Parathyroid adenoma (tissue), 2 donors: ENCODE measurements at regions not wholly inside any gene's neighbourhood (a gene's known extent, or its start where the extent isn't known, plus 50 kb on each side); places are given as distances from the start of the nearest gene placed in this dataset.
"Not testable (repeated sequence)": the region's sequence is repeated elsewhere in the genome, so short reads cannot be mapped to it uniquely, and the experiment has no call there.

Source experiments
- H2AFZ ChIP-seq: fragments of 300-600 bp; sonication (generic); one replicate; pipeline ENCODE4 v1.7.0; 2017; ENCODE audit warnings: antibody characterized with exemption, mild to moderate bottlenecking
- H3K27ac ChIP-seq: fragments of 300-600 bp; sonication (generic); one replicate; pipeline ENCODE4 v1.7.0; 2017
- H3K27me3 ChIP-seq: fragments of 300-600 bp; sonication (generic); one replicate; pipeline ENCODE4 v1.7.0; 2017; ENCODE audit warnings: low read length; ENCODE audit not compliant: control insufficient read depth, insufficient read depth
- H3K36me3 ChIP-seq: fragments of 300-600 bp; sonication (generic); one replicate; pipeline ENCODE4 v1.7.0; 2017; ENCODE audit warnings: low read length; ENCODE audit not compliant: control insufficient read depth, insufficient read depth
- H3K4me1 ChIP-seq: fragments of 300-600 bp; sonication (generic); one replicate; pipeline ENCODE4 v1.7.0; 2017; ENCODE audit warnings: control low read depth
- H3K4me2 ChIP-seq: fragments of 300-600 bp; sonication (generic); one replicate; pipeline ENCODE4 v1.7.0; 2017; ENCODE audit warnings: low read length
- H3K4me3 ChIP-seq: fragments of 300-600 bp; sonication (generic); one replicate; pipeline ENCODE4 v1.7.0; 2017; ENCODE audit warnings: low read depth, low read length
- H3K79me2 ChIP-seq: fragments of 300-600 bp; sonication (generic); one replicate; pipeline ENCODE4 v1.7.0; 2017; ENCODE audit warnings: control low read depth
- H3K9ac ChIP-seq: fragments of 300-600 bp; sonication (generic); one replicate; pipeline ENCODE4 v1.7.0; 2017; ENCODE audit warnings: mild to moderate bottlenecking
- H3K9me3 ChIP-seq: fragments of 300-600 bp; sonication (generic); one replicate; pipeline ENCODE4 v1.7.0; 2017; ENCODE audit warnings: low read length; ENCODE audit not compliant: control insufficient read depth
- TF ChIP-seq, protein P1 (sequence below): fragments of 300-600 bp; sonication (generic); IDR thresholded peaks from one replicate; pipeline ENCODE4 v1.7.0; 2017; ENCODE audit warnings: antibody characterized with exemption, mild to moderate bottlenecking
- donor health status: primary hyperparathyroidism.

- no peak overlapping the region for H3K4me3 ChIP-seq
- TF ChIP-seq, protein P1, sequence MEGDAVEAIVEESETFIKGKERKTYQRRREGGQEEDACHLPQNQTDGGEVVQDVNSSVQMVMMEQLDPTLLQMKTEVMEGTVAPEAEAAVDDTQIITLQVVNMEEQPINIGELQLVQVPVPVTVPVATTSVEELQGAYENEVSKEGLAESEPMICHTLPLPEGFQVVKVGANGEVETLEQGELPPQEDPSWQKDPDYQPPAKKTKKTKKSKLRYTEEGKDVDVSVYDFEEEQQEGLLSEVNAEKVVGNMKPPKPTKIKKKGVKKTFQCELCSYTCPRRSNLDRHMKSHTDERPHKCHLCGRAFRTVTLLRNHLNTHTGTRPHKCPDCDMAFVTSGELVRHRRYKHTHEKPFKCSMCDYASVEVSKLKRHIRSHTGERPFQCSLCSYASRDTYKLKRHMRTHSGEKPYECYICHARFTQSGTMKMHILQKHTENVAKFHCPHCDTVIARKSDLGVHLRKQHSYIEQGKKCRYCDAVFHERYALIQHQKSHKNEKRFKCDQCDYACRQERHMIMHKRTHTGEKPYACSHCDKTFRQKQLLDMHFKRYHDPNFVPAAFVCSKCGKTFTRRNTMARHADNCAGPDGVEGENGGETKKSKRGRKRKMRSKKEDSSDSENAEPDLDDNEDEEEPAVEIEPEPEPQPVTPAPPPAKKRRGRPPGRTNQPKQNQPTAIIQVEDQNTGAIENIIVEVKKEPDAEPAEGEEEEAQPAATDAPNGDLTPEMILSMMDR: no peak
- H3K27ac ChIP-seq: no peak overlapping the region
- no peaks in the 10 kb centered on the region for H3K9me3 ChIP-seq
- no peaks in the 10 kb centered on the region for H3K36me3 ChIP-seq
- no peak overlapping the region for H3K9ac ChIP-seq
- H3K4me1 ChIP-seq: no peaks in the 10 kb centered on the region
- H3K27me3 ChIP-seq: no peaks in the 10 kb centered on the region
- H3K79me2 ChIP-seq: no peaks in the 10 kb centered on the region
- no peak overlapping the region for H3K4me2 ChIP-seq
- no peak overlapping the region for H2AFZ ChIP-seq
Measured at GRCh38 chr6:3919849-3920248, 70.7 kb downstream of the FAM50B start.

DNA sequence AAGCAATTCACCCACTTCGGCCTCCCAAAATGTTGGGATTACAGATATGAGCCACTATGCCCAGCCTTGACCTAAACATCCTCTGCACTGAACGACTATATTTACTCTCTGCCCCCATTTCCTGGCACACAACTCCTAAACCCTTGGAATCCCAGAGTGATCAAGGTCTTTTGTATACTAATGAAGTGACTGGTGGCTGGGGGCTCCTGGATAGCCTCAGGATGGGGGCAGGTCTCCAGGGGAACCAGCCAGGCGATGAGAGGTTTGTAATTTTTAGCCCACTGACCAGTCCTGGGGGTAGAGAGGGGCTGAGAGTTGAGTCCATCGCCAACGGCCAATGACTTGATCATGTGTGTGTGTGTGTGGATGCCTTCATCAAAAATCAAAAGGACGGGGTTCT is 71.1 kb downstream of the FAM50B start:
- H3K9me3 ChIP-seq: no peaks in the 10 kb centered on the region
- H3K4me3 ChIP-seq: no peak overlapping the region
- no peaks in the 10 kb centered on the region for H3K4me1 ChIP-seq
- H3K27ac ChIP-seq: no peak overlapping the region
- no peaks in the 10 kb centered on the region for H3K27me3 ChIP-seq
- no peaks in the 10 kb centered on the region for H3K79me2 ChIP-seq
- H3K36me3 ChIP-seq: no peaks in the 10 kb centered on the region
- TF ChIP-seq, protein P1: no peak
- no peak overlapping the region for H3K4me2 ChIP-seq
- H2AFZ ChIP-seq: no peak overlapping the region
- H3K9ac ChIP-seq: no peak overlapping the region

DNA sequence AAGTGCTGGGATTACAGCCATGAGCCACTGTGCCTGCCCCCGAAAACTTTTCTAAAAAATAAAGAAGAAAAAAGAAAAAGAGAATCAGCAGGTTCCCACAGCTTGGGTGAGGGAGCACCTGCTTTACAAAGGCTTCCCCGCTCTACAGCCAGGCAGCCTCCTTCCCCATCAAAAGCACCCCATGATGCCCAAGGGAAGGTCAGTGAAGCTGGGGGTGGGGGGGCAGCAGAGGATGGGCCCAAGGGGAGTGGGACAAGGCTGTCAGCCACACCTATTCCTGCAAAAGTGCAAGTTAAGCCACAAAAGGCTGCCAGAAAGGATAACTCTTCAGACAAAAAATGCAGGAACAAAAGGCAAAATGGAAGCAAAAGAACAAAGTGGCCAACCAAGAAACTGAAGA is 72.5 kb downstream of the FAM50B start:
- no peaks in the 10 kb centered on the region for H3K79me2 ChIP-seq
- H2AFZ ChIP-seq: no peak overlapping the region
- no peaks in the 10 kb centered on the region for H3K36me3 ChIP-seq
- TF ChIP-seq, protein P1: no peak
- no peaks in the 10 kb centered on the region for H3K9me3 ChIP-seq
- no peaks in the 10 kb centered on the region for H3K4me1 ChIP-seq
- no peak overlapping the region for H3K9ac ChIP-seq
- H3K4me2 ChIP-seq: no peak overlapping the region
- no peaks in the 10 kb centered on the region for H3K27me3 ChIP-seq
- no peak overlapping the region for H3K27ac ChIP-seq
- no peak overlapping the region for H3K4me3 ChIP-seq

DNA sequence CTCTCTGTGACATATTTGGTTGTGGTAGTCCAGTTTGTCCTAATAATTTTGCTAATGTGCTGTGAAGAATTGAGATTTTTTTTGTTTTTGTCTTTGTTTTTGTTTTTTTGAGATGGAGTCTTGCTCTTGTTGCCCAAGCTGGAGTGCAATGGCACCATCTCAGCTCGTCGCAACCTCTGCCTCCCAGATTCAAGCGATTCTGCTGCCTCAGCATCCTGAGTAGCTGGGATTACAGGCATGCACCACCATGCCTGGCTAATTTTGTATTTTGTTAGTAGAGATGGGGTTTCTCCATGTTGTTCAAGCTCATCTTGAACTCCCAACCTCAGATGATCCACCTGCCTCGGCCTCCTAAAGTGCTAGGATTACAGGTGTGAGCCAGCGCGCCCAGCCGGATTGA is 73.4 kb downstream of the FAM50B start:
- H3K27ac ChIP-seq, H2AFZ ChIP-seq, H3K4me1 ChIP-seq, H3K9me3 ChIP-seq, H3K36me3 ChIP-seq, H3K79me2 ChIP-seq, H3K4me2 ChIP-seq, H3K4me3 ChIP-seq, H3K27me3 ChIP-seq, H3K9ac ChIP-seq: not testable (repeated sequence)

DNA sequence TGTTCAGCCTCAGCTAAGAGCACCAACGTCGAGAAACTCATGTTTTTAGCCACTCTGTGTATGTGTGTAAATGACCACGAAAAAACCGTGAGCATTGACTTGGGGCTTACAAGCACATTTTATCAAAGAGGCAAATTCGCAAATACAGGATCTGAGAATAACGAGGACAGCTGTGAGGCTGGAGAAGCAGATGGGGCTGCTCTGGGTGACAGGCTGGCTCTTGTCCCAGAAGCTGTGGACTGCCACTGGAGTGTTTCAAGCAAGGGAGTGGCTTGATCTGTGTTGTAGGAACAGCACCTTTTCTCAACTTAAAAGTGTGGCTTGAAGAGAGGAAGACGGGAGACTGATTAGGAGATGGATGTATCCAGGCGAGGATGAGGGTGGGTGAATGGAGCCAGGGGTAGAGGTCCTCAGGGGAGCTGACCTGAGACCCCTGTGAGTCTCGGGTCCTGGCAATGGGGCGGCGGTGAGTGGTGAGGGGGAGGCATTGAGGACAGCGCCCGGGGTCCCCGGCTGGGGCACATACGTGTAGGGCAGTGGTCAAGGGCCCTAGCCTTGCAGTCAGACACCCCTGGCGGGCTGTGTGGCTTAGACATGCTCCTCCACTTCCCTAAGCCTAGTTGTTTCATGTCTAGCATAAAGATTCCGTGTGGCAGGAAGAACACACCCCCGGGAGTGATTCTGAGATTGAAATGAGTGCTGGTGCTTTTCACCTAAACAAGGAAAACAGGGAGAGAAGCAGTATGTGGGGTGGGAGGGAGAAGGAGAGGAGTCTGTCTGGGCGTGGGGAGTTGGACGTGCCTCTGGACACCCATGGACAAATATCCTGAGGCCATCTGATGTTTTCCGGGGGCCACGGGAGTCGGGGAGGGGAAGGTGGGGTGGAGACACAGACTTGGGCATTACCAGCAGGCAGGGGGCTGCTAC is 76.3 kb downstream of the FAM50B start:
- H3K27ac ChIP-seq, H3K4me2 ChIP-seq, H3K9me3 ChIP-seq, H3K79me2 ChIP-seq, H3K4me3 ChIP-seq, H3K4me1 ChIP-seq, H3K36me3 ChIP-seq, H2AFZ ChIP-seq, H3K27me3 ChIP-seq, H3K9ac ChIP-seq: not testable (repeated sequence)

- Histone ChIP-seq H3K4me2 (no peak overlapping the region), H3K9me3 (no peaks in the 10 kb centered on the region), H3K27ac (no peak overlapping the region), H3K36me3 (no peaks in the 10 kb centered on the region), H3K79me2 (no peaks in the 10 kb centered on the region), H3K27me3 (no peaks in the 10 kb centered on the region), H3K9ac (no peak overlapping the region), H3K4me1 (no peaks in the 10 kb centered on the region), H2AFZ (no peak overlapping the region), H3K4me3 (no peak overlapping the region)
- TF ChIP-seq, protein P1: no peak
Measured at GRCh38 chr6:3926150-3926482, 76.9 kb downstream of the FAM50B start.
